Fibroblast of skin of left quadriceps (primary cell): ENCODE measurements at regions not wholly inside any gene's neighbourhood (a gene's known extent, or its start where the extent isn't known, plus 50 kb on each side); places are given as distances from the start of the nearest gene placed in this dataset.

ENCODE experiments used
- DNase-seq, 2 experiments: peaks; one replicate each; pipeline ENCODE4 v3.0.0-alpha.2; 2013; ENCODE audit warnings: low read depth in 2 of 2

DNA sequence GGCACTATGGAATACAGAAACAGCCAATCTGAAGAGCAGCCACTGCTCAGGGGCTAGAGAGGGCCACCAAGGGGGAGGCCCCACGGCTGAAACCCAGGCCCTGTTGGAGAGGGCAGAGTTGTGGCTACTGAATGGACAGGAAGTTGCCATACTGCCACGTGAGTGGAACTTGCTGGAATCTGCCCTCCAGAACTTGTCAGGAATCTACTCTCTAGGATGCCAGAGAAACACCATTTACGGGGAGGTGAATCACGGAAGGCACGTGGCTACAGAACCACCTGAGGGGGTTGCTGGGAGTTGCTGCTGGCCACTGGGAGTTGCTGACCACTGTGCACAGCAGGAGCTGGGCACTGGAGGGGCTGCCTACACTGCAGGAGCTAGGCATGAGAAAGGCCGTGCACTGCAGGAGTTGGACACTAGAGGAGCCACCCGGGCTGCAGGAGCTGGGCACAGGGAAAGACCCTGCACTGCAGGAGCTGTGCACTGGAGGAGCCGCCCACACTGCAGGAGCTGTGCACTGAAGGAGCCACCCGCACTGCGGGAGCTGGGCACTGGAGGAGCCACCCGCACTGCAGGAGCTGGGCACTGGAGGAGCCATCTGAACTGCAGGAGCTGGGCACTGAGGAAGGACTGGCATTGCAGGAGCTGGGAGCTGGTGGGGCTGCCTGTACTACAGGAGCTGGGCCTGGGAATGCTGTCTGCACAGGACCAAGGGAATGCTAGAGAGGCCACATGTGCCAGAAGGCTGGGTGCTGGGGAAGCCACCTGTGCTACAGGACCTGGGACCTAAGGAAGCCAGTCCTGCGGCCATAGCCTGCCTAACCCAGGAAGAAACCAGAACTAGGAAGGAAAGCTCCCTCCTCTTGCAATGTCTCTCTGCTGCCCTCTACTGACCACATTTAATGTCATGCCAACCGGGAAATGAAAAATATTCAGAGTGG, 343.4 kb downstream of the MATN1 start:
- DNase-seq: peak; percentile 37 to 45

DNA sequence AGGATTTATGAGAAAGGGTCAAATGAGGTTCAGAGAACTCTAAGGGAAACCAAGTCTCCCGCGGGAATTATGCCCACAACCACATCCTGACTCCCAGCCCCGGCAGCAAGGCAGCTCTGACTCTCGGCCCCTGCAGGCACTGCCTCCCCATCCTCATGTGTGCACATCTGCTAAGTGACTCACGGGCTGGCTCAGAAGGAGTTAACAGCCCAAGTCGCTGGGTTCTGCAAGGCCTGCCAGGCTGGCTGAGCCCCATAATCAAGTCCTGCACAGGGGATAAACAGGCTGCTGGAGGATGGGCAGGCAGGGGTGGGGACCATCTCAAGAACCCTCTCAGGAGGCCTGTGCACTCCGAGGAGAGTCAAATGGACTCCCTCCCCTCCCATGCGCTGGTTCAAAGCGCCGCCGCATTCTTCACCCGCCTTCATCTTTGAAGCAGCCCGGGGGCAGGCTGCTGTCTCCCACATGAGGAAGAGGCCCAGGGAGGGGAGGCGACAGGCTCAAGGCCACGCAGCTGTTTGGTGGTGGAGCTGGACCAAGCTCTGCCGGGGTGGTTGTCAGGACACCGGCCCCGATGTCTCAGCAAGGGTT, 344.3 kb downstream of the MATN1 start:
- peak; percentile 93 to 94 for DNase-seq

DNA sequence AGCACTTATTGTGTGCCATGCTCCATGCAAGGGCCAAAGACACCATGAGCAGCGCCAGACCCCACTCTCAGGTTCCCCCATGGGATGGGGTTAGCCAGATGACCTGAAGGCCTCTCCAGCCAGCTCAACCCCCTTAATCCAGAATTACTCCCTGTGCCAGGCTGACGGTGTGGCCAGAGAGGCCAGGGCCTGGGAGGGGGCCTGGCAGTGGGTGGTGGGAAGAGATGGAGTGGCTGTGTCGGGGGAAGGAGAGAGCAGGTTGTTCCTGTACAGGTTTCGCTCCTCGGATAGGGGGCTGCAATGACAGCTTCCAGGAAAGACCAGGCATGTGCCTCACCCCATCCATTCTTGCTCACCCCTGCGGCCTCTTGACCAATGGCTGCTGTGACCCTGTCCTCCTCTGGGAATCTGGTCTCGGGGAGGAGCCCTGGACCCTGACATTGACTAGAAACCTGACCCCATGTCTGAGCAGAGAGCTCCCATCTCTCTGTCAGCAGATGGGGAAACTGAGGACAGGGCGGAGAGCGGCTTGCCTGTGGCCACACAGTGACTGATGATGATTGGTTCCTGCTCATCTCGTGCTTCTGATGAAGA, 345.3 kb downstream of the MATN1 start:
- no peak for DNase-seq

DNA sequence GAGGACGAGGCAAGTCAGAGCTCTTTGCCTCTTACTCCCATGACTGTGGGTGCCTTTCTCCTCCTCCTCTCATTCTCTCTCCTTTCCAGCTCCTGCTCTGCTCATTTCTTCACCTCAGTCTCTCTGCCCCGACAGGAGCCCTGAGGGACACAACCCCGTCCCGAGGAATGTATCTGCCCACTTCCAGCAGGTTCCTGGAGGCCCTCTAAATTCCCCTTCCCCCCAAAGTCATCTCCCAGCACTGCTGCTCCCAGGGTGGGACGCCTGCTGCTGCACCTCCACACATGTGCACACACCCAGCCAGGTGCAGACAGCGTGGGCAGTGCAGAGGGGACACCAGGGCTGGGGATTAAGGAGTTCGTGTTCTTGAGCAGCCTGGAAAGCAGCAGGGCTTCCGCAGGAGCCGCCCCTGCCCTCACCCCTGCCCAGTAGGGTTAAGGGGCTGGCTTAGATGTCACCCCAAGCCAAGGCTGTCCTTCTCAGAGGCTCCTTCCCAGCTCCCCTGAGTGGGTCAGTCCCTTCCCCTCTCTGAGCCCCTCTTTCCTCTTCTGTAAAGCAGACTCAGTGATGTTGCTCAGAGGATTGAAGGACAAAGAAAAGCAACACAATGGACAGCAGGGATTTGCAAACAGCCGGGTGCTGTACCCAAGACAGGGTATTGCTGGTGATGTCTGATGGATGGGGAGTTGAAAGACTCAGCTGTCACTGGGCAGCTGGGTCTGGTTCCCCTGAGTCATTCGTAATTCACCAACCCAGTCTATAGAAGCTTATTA, 346.0 kb downstream of the MATN1 start:
- no peak for DNase-seq

DNA sequence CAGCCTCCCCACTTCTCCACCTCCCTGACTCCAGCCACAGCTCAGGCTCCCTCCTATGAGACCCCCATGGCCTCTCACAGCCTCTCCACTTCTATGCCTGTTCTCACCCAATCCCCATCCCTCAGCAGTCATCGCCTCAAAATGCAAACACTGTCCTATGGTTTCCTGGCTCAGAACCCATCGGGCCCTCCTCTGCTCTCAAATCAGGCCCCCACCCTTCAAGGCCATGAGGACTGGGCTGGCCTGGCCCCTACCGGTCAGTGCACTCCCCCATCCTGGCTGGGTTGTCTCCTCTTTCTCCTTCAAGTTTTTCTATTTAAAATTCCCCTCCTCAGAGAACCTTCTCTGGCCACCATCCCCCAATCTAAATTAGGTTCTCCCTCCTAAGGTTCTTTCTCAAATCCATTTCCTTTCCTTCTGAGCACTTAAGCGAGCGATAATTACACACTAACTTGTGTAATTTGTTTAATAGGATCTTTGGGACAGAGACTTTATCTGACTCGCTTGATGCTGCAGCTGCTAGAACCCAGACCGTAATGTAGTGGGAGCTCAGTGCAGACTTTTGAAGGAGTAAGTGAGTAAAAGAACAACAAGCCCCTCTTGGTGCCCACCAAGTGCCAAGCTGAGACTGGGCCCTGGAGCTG, 347.2 kb downstream of the MATN1 start:
- DNase-seq: no peak

DNA sequence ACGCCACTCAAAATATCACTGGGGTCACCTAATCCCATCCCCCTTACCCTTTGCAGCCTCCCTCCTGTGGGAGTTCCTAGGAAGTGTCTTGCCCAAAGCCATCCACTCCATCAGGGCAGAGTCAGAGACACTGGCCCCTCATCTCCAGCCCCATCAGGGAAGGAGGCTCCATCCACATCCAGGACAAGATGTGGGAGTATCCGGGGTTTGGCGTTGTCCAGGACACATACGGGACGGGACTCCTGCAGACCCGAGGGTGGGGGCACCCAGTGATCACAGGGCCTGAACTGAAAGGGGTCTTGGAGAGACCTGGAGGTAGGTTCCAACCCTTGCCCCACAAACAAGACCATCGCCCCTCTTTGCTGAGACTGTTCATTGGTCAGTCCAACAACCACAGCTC, 348.2 kb downstream of the MATN1 start:
- no peak for DNase-seq

DNA sequence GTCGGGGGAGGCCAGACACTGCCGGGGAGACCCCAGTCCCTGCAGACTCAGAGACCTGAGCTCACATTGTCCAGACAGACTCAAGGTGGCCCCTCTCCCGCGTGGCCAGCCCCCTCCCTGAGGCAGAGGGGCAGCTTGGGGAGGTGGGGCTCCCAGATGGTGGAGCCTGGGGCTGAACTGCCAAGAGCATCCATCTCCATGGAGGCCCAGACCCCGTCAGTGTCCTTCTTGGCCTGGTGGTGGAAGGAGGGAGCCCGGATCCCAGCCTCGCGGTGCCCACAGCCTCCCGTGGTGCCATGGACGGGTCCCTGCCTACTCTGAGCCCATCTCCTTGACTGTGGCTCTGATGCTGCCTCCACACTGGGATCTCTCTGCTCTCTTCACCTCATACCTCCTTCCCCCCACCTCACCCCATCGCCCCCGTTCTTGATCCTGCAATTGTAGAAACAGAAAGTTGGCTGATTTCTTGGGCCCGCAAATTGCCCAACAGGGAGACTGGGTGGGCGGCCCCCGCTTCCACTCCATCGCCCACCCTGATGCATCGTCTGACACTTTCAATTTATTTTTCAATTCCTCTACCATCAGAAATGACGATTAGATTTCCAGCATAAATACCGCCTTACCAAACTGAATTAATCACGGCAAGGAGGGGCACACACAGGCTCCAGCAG, 348.9 kb downstream of the MATN1 start:
- no peak for DNase-seq

DNA sequence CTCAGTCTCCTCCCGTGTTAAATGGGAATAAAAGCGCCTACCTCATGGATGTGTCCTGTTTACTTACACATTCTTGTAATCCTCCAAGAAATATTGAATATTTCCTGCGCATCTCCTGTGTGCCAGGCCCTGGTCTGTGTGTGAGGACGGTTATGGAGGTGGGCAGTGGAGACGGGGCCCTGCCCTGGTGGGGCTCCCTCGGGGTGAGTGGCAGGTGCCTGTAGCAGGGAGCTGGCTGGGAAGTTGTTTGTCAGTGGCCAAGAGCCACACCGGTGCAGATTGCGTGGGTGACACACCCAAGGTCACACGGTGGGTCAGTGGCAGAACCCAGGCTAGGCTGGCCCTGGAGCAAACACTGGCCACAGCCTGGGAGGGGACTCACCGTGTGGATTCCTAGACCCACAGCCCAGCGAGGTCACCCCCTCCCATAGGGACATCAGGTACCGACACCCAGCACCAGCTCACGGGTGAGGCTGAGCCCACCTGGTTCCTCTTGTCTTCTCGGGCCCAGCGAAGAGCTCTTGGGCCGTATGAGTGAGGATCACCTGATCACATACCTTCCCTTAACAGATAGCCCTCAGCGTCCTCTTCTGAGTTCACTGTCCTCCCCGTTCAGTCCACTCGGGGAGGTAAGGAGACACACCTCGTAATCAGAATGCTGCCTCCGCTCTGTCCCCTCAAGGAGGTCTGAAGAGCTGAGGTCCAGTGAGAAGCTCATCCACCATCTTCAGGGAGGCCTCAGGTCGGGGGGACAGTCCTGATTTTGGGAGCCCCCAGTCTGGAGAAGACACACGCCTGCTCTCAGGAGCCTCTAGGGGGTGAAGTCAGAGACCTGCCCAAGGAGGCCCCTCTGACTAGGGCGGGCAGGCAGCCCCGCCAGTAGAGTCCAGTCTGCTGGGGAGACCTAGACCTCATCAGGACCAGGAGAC, 349.6 kb downstream of the MATN1 start:
- no peak for DNase-seq

DNA sequence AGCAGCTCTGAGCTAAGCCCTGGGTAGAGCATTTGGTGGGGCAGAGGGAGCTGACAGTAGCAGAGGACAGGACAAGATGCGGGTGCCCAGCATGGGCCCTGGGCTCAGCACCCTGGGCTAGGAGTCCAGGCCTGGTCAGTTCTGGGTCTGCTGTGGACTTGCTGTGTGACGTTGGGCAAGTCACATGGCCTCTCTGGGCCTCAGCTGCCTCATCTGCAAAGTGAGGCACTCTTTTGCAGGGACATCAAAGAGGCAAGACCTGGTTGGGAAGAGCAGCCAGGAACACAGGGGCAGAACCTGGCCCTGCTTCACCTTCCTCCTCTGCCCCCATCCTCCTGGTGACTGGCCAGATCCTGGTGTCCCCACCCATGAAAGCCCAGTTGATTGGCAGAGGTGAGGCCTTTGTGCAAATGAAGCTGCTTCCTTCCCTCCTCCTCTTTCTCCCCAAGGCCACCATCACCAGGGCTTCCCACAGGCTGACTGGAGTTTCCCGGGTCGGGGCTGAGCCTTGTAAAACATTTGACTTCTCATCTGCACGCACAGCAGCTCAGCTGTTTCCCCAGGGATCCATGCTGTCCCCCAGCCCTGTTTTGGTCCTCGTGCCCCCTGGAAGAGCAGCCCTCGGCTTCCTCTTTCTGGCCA, 350.5 kb downstream of the MATN1 start:
- DNase-seq: no peak

DNA sequence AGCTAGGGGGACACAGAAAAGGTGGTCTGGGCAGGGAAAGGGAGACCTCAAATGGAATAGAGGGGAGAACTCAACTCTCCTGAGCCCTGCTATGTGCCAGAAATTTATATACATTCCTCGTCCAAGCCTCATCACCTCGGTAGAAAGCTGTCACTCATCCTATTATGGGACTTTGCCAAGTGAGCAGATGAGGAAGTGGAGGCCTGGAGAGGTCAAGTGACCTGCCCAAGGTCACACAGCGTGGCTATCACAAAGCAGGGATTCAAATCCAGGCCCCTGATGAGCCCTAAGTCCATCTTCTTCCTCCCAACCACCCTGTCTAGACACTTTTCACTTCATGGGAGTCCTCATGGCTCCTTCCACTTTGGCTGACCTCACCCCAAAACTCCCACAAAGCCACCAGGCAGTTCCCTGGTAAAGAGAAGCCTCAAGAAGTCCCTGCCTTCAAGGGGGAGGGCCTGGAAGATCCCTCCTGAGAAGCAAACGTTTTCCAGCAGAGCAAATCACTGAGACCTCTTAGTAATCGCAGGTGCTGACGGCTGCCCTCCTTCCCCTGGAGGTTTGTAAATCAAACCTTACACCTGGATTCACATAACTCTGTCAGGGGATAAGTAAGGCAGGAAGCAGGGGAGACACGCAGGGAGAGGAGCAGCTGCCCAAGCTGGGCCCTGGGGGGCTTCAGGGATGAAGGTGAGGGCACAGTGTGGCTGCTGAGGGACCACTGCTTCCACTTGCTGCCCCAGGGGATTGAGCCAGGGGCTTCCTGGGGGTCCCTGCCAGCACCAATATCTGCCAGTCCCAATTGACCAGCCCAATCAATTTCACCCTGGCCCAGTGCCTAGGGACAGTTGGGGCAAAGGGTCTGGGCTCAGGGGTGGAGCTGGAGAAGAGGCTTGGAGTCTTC, 351.2 kb downstream of the MATN1 start:
- DNase-seq: no peak

DNA sequence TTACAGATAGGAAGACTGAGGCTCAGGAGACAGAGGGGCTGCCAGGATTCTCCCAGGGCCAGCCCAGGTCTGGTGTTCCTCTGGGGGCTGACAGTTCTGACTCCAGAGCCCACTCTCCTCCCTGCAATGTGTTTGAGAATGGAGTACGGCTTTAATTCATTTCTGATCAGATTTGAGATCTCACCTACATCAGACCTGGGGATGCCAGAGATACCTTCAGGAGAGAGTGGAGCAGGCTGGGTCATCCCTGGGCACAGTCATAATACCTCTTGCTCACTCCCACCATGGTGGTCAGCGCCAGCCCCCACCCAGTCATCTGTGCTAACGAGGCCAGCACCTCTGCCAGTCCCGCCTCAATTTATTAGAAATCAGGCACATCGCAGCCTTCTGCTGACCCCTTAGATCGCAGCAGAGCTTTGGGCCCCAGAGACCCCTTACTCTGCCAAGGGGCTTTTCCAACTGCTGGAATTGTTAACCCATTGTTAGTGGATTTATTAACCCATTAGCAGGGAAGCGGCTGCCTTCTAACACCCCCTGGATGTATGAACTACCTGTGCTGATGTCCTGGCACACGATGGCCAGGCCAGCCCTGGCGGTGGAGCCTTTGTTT, 352.1 kb downstream of the MATN1 start:
- DNase-seq: no peak

DNA sequence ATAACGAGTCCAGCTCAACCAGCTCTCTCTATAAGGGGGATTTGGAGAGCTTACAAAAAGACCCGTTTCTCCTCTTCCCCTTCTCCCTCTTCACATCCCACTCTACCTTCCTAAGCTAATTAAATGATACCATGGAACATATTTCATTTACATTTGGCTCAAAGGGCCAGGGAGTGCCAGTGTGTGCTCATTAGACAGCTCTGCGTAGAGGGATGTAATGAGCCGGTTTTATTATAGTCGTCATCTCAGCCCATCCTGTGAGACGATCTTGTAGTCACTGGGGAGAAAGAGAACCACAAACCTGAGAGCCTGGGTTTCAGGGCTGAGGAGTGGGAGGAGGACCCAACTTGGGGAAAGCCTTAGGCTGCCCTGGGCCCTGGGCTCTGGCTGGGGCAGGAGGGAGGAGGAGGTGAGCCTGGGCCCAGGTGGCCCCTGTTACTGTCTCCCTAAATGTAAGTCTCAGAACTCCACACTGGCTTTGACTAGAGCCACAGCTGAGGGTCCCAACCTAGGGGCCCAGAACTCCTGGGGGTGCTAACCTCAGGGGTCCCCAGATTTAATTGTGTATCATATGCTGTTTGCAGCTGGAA, 354.6 kb downstream of the MATN1 start:
- DNase-seq: no peak

DNA sequence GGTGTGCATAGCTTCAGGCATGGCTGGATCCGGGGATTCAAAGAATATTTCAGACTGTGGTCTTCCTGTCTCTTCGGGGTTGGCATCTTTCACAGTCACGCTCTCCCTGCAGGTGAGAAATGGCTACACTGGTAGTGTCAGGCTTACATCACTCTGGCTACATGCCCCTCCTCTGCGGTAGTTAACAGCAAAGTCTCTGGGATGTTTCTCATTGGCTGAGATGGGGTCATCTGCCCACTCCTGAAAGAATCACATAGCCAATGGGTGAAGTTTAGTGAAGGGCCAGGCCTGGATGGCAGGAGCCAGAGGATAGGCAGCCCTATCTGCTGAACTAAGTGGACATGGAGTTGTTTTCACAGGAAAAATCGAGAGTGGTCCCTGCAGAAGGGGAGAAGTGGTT, 356.5 kb downstream of the MATN1 start:
- no peak for DNase-seq

DNA sequence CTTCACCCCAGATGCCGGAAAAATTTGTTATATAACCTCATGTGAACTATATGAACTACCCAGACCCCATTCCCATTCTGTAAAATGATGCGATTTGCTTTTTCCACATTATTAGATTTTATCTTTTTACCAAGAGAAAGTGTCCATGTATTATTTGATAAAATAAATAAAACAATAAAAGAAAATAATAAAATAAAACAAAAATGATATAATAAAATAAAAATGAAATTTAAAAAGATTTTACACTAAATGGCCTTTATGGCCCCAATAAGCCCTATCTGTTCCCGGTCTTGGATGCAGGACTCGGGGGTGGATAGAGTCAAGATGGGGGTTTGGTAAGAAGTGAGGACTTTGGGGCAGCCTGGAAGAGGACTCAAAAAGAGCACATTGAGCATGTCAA, 357.2 kb downstream of the MATN1 start:
- no peak for DNase-seq

DNA sequence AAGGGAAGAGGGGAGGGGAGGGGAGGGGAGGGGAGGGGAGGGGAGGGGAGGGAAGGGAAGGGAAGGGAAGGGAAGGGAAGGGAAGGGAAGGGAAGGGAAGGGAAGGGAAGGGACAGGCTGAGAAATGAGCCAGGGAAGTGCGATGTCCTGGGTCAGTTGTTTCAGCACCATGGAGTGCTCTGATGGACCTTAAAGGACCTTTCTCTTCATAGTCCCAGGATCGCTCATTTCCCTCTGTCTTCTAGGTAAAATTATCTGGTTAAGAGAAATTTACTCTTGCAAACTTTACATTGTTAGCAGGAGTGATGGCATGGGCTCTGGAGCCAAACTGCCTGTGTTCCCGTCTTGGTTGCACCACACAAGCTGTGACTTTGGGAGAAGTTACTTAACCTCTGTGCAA, 357.8 kb downstream of the MATN1 start:
- DNase-seq: no peak

DNA sequence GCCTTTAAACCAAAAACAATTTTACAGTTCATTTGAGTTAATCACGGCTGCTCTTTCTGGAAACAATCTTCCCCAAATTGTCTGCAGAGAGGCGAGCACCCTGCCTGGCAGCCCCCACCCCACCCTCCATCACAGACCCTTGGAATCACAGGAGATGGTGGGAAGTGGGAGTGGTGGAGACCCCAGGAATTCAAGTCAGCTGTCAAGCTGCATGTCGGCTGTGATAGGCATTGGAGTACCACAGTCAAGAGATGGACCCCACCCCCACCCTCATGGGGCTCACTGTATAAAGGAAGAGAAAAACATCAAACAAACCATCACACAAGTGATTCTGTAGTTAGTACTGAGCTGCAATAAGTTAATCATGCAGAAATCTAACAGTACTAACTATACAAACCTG, 360.4 kb downstream of the MATN1 start:
- no peak for DNase-seq

DNA sequence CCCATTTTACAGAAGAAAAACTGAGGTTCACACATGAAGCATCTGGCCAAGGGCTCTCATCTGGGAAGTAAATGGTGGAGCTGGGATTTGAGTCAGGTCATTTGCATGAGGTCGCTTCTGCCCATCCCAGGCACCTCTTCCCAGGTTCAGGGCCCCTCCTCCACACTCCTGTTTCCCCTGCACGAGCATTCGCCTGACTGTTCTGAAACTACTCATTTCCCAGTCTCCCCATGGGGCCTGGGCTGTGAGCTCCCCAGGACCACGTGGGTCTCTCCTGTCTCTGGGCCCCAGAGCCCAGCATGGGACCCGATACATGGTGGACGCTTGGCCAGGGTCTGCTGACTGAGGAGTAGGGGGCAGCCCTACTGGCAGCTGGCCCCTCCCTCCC, 360.8 kb downstream of the MATN1 start:
- no peak for DNase-seq
